Fibroblast of skin of abdomen (primary cell): ENCODE measurements at regions not wholly inside any gene's neighbourhood (a gene's known extent, or its start where the extent isn't known, plus 50 kb on each side); places are given as distances from the start of the nearest gene placed in this dataset.

Experiments used
- DNase-seq: peaks from one replicate; pipeline ENCODE4 v3.0.0-alpha.2; 2013

DNA sequence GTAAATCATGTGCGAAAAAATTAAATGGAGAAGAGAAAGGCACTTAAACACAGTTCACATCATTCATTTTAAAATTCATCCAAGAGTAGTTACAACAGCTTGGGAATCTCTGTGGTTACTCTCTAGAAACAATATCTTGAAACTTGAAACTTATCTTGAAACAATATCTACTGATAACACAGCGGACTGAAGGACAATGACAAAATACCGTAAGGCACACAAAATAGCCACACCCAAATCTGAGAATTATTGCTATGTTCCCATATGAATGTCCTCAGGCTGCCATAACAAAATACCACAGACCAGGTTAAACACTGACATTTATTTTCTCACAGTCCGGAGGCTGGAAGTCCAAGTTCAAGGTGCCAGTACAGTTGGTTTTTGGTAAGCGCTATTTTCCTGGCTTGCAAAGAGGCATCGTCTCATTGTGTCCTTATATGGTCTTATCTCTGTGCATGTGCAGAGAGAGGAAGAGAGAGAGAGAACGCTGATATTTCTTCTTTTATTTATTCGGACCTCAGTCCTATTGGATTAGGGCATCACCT is 122.5 kb upstream of the BTBD3 start:
- DNase-seq, result no peak

GRCh38 chr20:11796026-11796425 is 121.7 kb upstream of the BTBD3 start:
- DNase-seq, result peak; percentile 74

GRCh38 chr20:11797156-11797555 is 120.5 kb upstream of the BTBD3 start:
- DNase-seq, result peak; percentile 47

DNA sequence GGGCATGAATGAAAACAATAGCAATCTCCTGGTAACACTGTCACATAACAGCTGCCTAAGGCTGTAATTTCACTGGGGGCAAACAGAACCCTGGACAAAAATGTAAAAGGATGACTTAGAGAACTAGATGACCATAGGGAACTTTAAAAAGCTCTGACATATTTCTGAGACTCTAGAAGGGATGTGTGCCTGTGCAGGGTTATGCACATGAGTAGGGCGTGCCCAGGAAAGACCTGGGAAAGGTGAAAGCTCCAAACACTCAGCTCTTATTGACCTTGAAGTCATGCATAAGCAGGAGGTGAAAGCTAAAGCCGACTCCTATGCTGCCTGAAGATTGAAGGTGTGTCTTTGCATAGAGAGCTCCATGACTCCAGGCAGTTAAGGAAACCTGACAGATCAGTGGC is 118.4 kb upstream of the BTBD3 start:
- DNase-seq, result no peak

DNA sequence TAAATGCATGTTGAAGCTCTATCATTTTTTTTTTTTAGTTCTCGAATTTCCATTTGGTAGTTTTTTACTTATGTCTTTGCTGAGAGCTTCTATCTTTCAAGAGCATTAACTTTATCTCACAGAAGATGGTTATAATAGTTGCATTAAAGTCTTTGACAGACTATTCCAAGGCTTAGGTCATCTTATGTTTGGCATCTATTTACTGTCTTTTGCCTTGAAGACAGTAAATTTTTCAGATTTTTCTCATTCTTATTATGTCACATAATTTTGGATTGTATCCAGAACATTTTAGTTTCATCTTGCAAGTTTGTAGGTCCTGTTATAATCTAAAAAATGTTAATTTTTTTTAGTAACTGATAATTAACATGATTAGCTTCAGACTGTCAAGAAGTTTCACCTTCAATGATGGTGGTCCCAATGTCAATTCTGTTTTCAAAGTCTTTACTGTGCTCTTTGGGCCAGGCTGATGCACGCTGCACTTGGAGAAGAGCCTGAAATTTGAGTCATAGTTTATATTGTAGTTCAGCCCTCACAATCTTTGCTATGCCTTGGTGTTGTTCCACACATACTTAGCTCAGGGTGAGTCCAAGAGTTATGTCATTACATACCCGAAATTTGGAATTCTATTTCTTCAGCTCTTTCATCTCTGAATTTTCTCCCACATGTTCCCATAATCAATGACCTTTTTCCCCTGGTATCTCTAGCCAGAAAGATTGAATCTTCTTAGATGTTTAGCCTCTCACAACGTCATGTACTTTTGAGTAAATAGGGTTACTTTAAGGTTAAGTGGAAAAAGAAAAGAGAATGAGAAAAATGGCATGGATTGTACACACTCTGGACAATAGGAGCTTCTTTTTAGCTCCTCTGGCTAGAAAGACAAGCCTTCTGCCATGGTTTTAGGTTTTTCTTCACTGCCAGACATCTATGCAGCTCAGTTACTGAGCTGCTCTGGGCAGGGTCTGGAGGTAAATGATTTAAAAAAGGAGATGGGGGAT is 110.3 kb upstream of the BTBD3 start:
- DNase-seq, result peak; percentile 90

DNA sequence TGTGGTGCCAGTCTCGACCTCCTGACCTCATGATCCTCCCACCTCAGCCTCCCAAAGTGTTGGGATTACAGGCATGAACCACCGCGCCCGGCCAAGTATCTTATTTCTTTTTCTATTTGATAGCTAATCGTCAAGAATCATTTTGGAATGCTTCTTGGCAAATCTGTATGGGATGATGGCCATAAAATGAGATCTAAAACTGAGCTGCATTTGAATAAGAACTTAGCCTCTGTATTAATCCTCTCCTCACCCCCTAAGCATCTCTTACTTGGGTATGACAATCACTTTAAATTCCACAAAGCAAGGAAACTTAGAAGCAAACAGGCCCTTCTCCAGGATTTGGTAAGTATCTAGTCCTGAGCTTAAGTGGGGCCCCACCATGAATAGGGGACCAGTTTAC is 108.9 kb upstream of the BTBD3 start:
- DNase-seq, result no peak

DNA sequence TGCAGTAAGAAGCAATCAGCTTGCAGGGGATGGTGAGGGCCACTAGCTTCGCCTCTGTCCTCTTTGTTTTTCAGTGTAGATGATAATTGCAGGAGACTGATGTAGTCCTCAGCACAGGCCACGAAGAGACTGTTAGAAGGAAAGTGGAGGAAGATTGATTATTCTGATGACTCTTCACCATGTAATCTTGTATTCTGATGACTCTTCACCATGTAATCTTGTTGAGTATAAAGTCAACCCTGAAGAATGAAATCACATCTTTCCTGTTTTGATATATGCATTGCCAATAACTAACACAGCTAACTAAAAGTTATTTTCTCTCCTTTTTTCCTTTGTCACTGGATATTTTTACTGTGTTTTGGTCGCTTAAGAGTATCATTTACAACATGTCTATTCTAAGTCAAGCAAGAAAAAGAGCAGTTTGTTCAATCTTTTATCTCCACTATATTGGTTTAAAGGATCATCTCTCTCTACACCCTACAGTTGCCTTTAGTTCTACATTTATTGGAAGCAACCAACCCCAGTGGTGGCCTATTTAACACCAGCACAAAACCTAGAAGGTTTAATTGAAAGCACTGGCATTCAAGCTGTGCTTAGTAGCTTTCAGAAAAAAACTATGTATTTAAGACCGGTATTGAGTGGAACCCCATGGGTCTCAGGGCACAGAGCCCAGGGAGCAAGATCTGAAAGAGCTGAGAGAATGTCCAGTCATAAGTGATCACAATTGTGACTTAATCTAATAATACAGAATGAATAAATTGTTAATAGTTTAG is 107.2 kb upstream of the BTBD3 start:
- DNase-seq, result peak; percentile 86

GRCh38 chr20:11813106-11813890 is 104.4 kb upstream of the BTBD3 start:
- DNase-seq, result no peak

DNA sequence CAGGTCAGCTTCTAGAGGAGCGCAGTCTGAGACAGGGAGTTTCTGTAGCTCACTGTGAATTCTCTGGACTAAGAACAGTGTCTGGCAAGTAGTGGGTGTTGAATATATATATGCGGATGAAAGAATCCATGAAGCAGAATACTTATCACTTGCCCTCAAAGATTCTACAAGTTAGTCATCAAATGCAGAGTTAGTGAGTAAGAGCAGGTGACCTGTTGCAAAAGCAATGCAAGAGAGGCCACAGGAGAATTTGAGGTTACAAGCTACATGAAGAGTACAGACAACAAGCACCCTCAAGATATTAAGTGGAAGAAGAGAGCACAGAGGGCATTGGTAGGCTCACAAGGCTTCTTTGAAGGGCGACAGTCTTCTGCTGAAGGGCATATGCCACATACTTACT is 103.4 kb upstream of the BTBD3 start:
- peak; percentile 82 for DNase-seq

DNA sequence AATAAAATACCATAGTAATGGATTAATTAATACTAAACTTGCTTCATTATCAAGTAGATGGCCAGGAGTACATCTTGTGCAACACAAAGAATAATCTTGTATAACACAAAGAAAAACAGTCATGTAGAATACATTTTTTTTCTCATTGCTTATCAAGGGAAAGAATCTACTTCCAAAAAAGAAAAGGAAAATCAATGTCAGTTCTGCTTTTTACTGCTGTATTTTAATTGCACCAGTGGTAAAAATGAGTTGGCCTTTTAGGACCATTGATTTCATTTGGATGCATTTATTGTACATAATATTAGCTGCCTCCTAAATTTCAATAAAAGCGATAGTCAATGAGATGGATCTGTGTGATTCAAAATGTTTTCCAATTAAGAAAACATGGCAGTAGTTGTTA is 96.9 kb upstream of the BTBD3 start:
- no peak for DNase-seq

DNA sequence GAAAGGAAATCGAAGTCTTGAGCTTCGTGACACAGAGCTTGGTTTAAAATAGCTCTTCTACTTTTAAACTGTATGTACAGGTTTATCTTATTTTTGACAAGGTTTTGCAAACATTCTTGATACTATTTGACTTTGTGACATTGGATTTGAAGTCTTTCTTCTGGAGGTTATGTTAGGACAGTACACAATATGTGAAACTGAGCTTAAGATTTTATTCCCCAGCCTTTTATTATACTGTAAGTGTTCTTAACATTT is 95.2 kb upstream of the BTBD3 start:
- no peak for DNase-seq

DNA sequence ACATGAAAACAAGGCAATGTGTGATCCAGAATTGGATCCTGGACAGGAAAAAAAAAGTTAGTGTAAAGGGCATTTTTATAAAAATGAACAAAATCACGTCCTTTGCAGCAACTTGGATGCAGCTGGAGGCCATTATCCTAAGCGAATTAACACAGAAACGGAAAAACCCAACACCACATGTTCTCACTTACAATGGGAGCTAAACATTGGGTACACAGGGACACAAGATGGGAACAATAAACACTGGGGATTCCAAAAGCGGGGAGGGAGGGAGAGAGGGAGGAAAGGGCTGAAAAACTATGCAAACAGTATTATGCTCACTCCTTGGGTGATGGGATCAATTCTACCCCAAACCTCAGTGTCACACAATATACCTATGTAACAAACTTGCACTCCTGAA is 91.4 kb upstream of the BTBD3 start:
- DNase-seq, result no peak

DNA sequence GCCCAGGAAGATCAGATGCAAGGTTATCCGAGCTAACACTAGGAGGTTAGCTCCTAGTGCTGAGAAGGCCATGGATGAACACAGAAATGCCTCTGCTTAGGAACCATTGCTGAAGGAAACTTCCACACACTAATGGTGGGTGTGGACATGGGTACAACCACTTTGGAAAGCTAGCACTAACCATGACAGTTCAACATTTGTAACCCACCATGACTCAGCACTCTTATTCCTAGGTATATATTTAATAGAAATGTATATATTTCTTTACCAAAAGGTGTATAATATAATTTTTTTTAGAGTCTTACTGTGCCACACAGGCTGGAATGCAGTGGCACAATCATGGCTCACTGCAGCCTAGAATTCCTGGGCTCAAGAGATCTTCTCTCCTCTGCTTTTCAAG is 85.3 kb upstream of the BTBD3 start:
- DNase-seq, result no peak

- peak; percentile 16 for DNase-seq
Observed at GRCh38 chr20:11832851-11833250, 84.8 kb upstream of the BTBD3 start.

DNA sequence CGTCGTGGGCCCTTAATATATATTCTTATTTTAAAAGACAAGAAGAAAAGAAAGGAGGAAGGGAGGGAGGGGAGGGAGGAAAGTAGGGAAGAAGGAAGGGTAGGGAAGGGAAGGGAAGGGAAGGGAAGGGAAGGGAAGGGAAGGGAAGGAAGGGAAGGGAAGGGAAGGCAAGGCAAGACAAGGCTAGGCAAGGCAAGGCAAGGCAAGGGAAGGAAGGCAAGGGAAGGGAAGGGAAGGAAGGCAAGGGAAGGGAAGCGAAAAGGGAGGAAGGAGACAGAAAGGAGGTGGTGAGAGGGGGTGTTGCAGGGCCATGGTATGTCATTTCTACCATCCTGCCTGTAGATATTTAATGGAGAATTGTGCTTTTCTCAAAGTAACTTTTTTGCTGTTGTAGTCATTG is 83.9 kb upstream of the BTBD3 start:
- no peak for DNase-seq

- no peak for DNase-seq
Observed at GRCh38 chr20:11838076-11838636, 79.5 kb upstream of the BTBD3 start.

GRCh38 chr20:11841972-11842461 is 75.7 kb upstream of the BTBD3 start:
- no peak for DNase-seq

GRCh38 chr20:11843289-11843688 is 74.4 kb upstream of the BTBD3 start:
- DNase-seq, result no peak

DNA sequence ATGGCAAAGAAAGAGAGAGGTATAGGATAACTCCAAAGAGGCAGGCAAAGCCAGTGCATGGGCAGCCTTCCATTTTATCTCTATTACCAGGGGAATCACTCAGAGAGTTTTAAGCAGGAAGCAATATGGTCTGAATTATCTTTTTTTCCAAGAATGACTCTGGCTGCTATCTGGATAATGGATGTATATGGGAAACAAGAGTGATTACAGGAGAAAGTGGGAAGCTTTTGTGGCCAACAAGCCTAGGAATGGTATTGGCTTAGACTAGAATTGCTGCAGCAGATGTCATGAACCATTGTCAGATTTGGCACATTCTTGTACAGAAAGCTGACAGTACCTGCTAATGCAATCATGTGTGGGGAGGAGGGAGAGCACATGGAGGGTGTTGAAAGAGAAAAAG is 73.0 kb upstream of the BTBD3 start:
- DNase-seq, result peak; percentile 75

DNA sequence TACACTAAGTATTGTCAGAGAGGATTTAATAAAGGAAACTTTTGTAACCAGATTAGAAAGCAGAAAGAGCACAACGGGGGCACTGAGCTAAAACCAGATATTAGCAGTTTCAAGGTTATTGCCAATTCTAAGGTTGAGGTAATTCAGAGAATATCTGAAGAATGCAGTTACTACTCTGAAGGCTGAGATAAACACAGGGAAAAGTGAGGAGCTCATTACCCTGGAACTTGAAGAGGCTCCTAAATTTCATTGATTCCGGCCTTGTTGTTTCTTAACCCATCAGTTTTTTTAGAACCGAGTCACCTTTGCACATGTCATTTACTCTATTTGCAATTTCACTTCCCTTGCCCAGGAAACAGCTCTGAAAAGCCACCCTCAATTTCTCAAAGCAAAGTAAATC is 72.4 kb upstream of the BTBD3 start:
- peak; percentile 43 for DNase-seq

DNA sequence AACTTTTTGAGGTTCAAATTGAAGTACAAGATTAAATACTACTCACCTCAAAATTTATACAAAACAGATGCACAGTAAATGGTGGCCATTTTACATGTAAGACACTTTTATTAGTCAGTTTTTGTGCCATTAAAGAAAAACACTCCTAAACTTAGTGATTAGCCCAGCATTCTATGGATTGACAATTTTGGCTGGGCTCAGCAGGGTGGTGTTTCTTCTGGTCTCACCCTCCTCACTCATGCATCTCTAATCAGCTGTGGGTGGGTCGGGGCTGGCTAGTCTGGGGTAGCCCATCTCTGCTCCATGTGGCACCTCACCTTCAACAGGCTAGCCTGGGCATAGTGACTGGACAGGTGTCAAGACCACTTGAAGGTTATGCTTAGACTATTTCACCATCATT is 71.6 kb upstream of the BTBD3 start:
- DNase-seq, result no peak

GRCh38 chr20:11847827-11848226 is 69.9 kb upstream of the BTBD3 start:
- DNase-seq, result no peak
